OCI-LY7 (cell line): ENCODE measurements at regions not wholly inside any gene's neighbourhood (a gene's known extent, or its start where the extent isn't known, plus 50 kb on each side); places are given as distances from the start of the nearest gene placed in this dataset.

Experiments used
- BruUV-seq: library from RNA; stranded (reverse); fragments of 400-500 nt; replicated peaks from 2 replicates; lab custom pipeline; 2021; lab: Mats Ljungman, UMichigan
- CTCF ChIA-PET: fragments of 300-600 bp; sonication (Branson Sonifier 250); formaldehyde crosslinking; loops from one replicate; lab custom pipeline; 2022; ENCODE audit warnings: antibody characterized with exemption; ENCODE audit not compliant: unreplicated experiment; lab: Charles Lee
- POLR2A ChIA-PET: fragments of 300-600 bp; sonication (Branson Sonifier 250); formaldehyde crosslinking; loops from one replicate; lab custom pipeline; 2022; ENCODE audit warnings: antibody characterized with exemption; lab: Charles Lee
- DNase-seq: peaks from one replicate; pipeline ENCODE4 v3.0.0-alpha.2; 2015; ENCODE audit warnings: low spot score
- H2AFZ ChIP-seq: fragments of 200-600 bp; sonication (generic), shearing (Covaris generic); 2 replicates; pipeline ENCODE4 v1.6.1; 2014; ENCODE audit warnings: mild to moderate bottlenecking, antibody characterized with exemption, low read length, moderate library complexity
- H3K27ac ChIP-seq: fragments of 200-600 bp; sonication (generic); 2 replicates; pipeline ENCODE4 v1.5.1; 2014; ENCODE audit warnings: mixed run types, low read depth, mild to moderate bottlenecking, moderate library complexity, low read length, inconsistent platforms; ENCODE audit not compliant: poor library complexity, severe bottlenecking
- H3K36me3 ChIP-seq: fragments of 200-600 bp; sonication (generic); 2 replicates; pipeline ENCODE4 v1.6.1; 2014; ENCODE audit warnings: mild to moderate bottlenecking, antibody characterized with exemption, low read length, moderate library complexity, mixed read lengths; ENCODE audit not compliant: insufficient read depth
- H3K4me1 ChIP-seq: fragments of 200-600 bp; sonication (generic); 2 replicates; pipeline ENCODE4 v1.5.1; 2014; ENCODE audit warnings: mild to moderate bottlenecking, low read length; ENCODE audit not compliant: insufficient read depth, poor library complexity, severe bottlenecking
- H3K4me2 ChIP-seq: fragments of 200-600 bp; sonication (generic); 2 replicates; pipeline ENCODE4 v1.6.1; 2014; ENCODE audit warnings: mild to moderate bottlenecking, low read length
- H3K4me3 ChIP-seq: fragments of 200-600 bp; sonication (generic); 2 replicates; pipeline ENCODE4 v1.5.1; 2014; ENCODE audit warnings: mild to moderate bottlenecking, low read depth, low read length; ENCODE audit not compliant: poor library complexity, severe bottlenecking
- H3K79me2 ChIP-seq: fragments of 200-600 bp; sonication (generic); 2 replicates; pipeline ENCODE4 v1.6.1; 2016; ENCODE audit warnings: low read depth, mild to moderate bottlenecking, low read length, moderate library complexity, mixed read lengths; ENCODE audit not compliant: insufficient read depth
- H3K9me2 ChIP-seq: fragments of 200-600 bp; sonication (generic); 2 replicates; pipeline ENCODE4 v1.6.1; 2016; ENCODE audit warnings: mild to moderate bottlenecking, low read length, mixed read lengths; ENCODE audit not compliant: insufficient read depth
- H3K9me3 ChIP-seq: fragments of 200-600 bp; sonication (generic); 2 replicates; pipeline ENCODE4 v1.6.1; 2014; ENCODE audit warnings: mild to moderate bottlenecking, mixed run types, low read length, mixed read lengths
- H4K20me1 ChIP-seq: fragments of 200-600 bp; sonication (generic); 2 replicates; pipeline ENCODE4 v1.6.1; 2014; ENCODE audit warnings: mild to moderate bottlenecking, antibody characterized with exemption, low read length, moderate library complexity, mixed read lengths; ENCODE audit not compliant: insufficient read depth
- CTCF ChIP-seq: fragments of 200-600 bp; sonication (generic); conservative IDR thresholded peaks from 2 replicates; pipeline ENCODE4 v1.5.1; 2014; ENCODE audit warnings: mild to moderate bottlenecking, antibody characterized with exemption, low read length, moderate library complexity, mixed read lengths
- EZH2phosphoT487 ChIP-seq: fragments of 200-600 bp; sonication (generic); IDR thresholded peaks from 2 replicates; pipeline ENCODE4 v1.6.1; 2018; ENCODE audit warnings: low read depth, borderline replicate concordance, mild to moderate bottlenecking, mixed run types, antibody characterized with exemption, low read length, moderate library complexity, mixed read lengths
- intact Hi-C: fragments of 100-400 bp; cut with micrococcal nuclease; formaldehyde crosslinking; loops from one replicate; pipeline ENCODE4 v1.10.0; 2022; ENCODE audit not compliant: unreplicated experiment

DNA sequence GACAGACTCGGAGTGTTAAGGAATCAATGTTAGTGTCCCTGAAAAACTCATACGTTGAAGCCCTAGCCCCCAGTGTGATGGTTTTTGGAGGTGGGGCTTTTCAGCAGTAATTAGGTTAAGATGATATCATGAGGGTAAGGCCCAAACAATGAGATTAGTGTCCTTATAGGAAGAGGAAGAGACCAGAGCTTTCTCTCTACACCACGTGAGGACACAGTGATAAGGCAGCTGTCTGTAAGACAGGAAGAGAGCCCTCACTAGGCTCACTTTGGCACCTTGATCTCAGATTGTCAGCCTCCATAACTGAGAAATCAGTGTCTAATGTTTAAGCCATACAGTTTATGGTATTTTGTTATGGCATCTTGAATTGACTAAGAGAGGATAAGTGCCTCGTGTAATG, 403.2 kb downstream of the NPIPA7 start:
- H4K20me1 ChIP-seq = no peaks in the 10 kb centered on the region
- H3K36me3 ChIP-seq = no peaks in the 10 kb centered on the region
- H3K4me1 ChIP-seq = no peaks in the 10 kb centered on the region
- intact Hi-C loops = no loop called here
- DNase-seq = no peak
- no peak overlapping the region for H3K4me3 ChIP-seq
- no peak overlapping the region for H2AFZ ChIP-seq
- BruUV-seq = no TSS peak
- H3K4me2 ChIP-seq = no peak overlapping the region
- no peaks in the 10 kb centered on the region for H3K79me2 ChIP-seq
- ChIA-PET CTCF (no interaction called here), POLR2A (no interaction called here)
- H3K9me3 ChIP-seq = no peaks in the 10 kb centered on the region
- TF ChIP-seq EZH2phosphoT487 (no peak), CTCF (no peak)
- H3K27ac ChIP-seq = no peak overlapping the region
- no peaks in the 10 kb centered on the region for H3K9me2 ChIP-seq

GRCh38 chr16:16788004-16788403, 409.1 kb downstream of the NPIPA7 start:
- Histone ChIP-seq H3K27ac (no peak overlapping the region), H4K20me1 (no peaks in the 10 kb centered on the region), H3K79me2 (no peaks in the 10 kb centered on the region), H3K9me3 (peaks cover 11% of the 10 kb centered on the region; the same call in 1 of the 2 replicates), H3K4me1 (no peaks in the 10 kb centered on the region), H3K36me3 (no peaks in the 10 kb centered on the region), H2AFZ (no peak overlapping the region), H3K9me2 (no peaks in the 10 kb centered on the region), H3K4me2 (no peak overlapping the region), H3K4me3 (no peak overlapping the region)
- DNase-seq = no peak
- BruUV-seq = no TSS peak
- ChIA-PET POLR2A (no interaction called here), CTCF (no interaction called here)
- TF ChIP-seq EZH2phosphoT487 = no peak
- no peak for TF ChIP-seq CTCF
- intact Hi-C loops = no loop called here

GRCh38 chr16:16790597-16790996, 411.7 kb downstream of the NPIPA7 start:
- Histone ChIP-seq H3K9me3 (peaks cover 11% of the 10 kb centered on the region; the same call in 1 of the 2 replicates), H3K4me3 (no peak overlapping the region), H3K79me2 (no peaks in the 10 kb centered on the region), H3K27ac (no peak overlapping the region), H3K4me2 (no peak overlapping the region), H3K36me3 (no peaks in the 10 kb centered on the region), H4K20me1 (no peaks in the 10 kb centered on the region), H3K4me1 (no peaks in the 10 kb centered on the region), H2AFZ (no peak overlapping the region), H3K9me2 (no peaks in the 10 kb centered on the region)
- TF ChIP-seq EZH2phosphoT487 (no peak), CTCF (no peak)
- ChIA-PET POLR2A (no interaction called here), CTCF (no interaction called here)
- intact Hi-C loops = no loop called here
- no peak for DNase-seq
- BruUV-seq = no TSS peak
